SK-N-SH (cell line): ENCODE measurements at regions not wholly inside any gene's neighbourhood (a gene's known extent, or its start where the extent isn't known, plus 50 kb on each side); places are given as distances from the start of the nearest gene placed in this dataset.

Source experiments
- CTCF ChIA-PET: fragments of 300-600, 350-600 bp; formaldehyde crosslinking; extraction: SDS; loops from one replicate; lab custom pipeline; 2021; lab: Yijun Ruan, JAX
- POLR2A ChIA-PET: fragments of 350-600 bp; sonication (Branson Sonifier 250); formaldehyde crosslinking; extraction: SDS; loops from one replicate; lab custom pipeline; 2020; ENCODE audit warnings: antibody characterized with exemption, inconsistent platforms; lab: Yijun Ruan, JAX
- DNase-seq: peaks from one replicate; pipeline ENCODE4 v3.0.0; 2012
- H2AFZ ChIP-seq: fragments of 200-600 bp; sonication (generic); 2 replicates; pipeline ENCODE4 v1.8.1; 2016; ENCODE audit warnings: antibody characterized with exemption, mild to moderate bottlenecking, low read depth
- H3F3A ChIP-seq: fragments of 200-600 bp; sonication (generic); replicated peaks from 2 replicates; pipeline ENCODE3; 2016; ENCODE audit warnings: antibody characterized with exemption, mild to moderate bottlenecking; ENCODE audit not compliant: insufficient read depth
- H3K27ac ChIP-seq, 2 experiments: fragments of 200-500 bp in 1 of 2; fragments of 200-600 bp in 1 of 2; sonication (Bioruptor generic) in 1 of 2; sonication (generic), shearing (Covaris generic) in 1 of 2; 2 replicates each; pipeline versions ENCODE4 v1.5.1 to v1.6.1; 2014 to 2016; ENCODE audit warnings: low read depth in 2 of 2, inconsistent platforms in 1 of 2, low read length in 1 of 2, mild to moderate bottlenecking in 1 of 2, mixed read lengths in 1 of 2
- H3K27me3 ChIP-seq: fragments of 200-600 bp; sonication (generic), shearing (Covaris generic); 2 replicates; pipeline ENCODE4 v1.6.1; 2016; ENCODE audit warnings: mixed run types; ENCODE audit not compliant: insufficient read depth
- H3K36me3 ChIP-seq, 2 experiments: fragments of 200-500 bp in 1 of 2; fragments of 200-600 bp in 1 of 2; sonication (Bioruptor generic) in 1 of 2; sonication (generic) in 1 of 2; replicated peaks in 1 of 2; 2 replicates each; pipeline versions ENCODE3 to v1.5.1; 2014 to 2016; ENCODE audit warnings: low read length in 1 of 2, mild to moderate bottlenecking in 1 of 2; ENCODE audit not compliant: insufficient read depth in 2 of 2, control insufficient read depth in 1 of 2
- H3K4me1 ChIP-seq, 2 experiments: fragments of 200-500 bp in 1 of 2; fragments of 200-600 bp in 1 of 2; sonication (Bioruptor generic) in 1 of 2; sonication (generic), shearing (Covaris generic) in 1 of 2; 2 replicates each; pipeline versions ENCODE4 v1.5.1 to v1.6.1; 2014 to 2016; ENCODE audit warnings: low read depth in 1 of 2, low read length in 1 of 2, mixed run types in 1 of 2; ENCODE audit not compliant: insufficient read depth in 2 of 2, control insufficient read depth in 1 of 2
- H3K4me2 ChIP-seq: fragments of 200-600 bp; sonication (generic), shearing (Covaris generic); 2 replicates; pipeline ENCODE4 v1.6.1; 2017; ENCODE audit warnings: mixed run types
- H3K4me3 ChIP-seq, 2 experiments: fragments of 200-500 bp in 1 of 2; fragments of 200-600 bp in 1 of 2; sonication (Bioruptor generic) in 1 of 2; sonication (generic), shearing (Covaris generic) in 1 of 2; 2 replicates each; pipeline versions ENCODE4 v1.5.1 to v1.8.1; 2014 to 2016; ENCODE audit warnings: low read depth in 2 of 2, inconsistent platforms in 1 of 2, low read length in 1 of 2, mild to moderate bottlenecking in 1 of 2, mixed read lengths in 1 of 2, moderate library complexity in 1 of 2
- H3K79me2 ChIP-seq: fragments of 200-600 bp; sonication (generic); 2 replicates; pipeline ENCODE4 v1.8.1; 2017; ENCODE audit warnings: mild to moderate bottlenecking; ENCODE audit not compliant: insufficient read depth
- H3K9ac ChIP-seq: fragments of 200-600 bp; sonication (generic); 2 replicates; pipeline ENCODE4 v1.6.1; 2017; ENCODE audit warnings: mixed run types
- H3K9me2 ChIP-seq: fragments of 200-600 bp; sonication (generic); 2 replicates; pipeline ENCODE4 v1.6.1; 2017; ENCODE audit warnings: mixed run types
- H3K9me3 ChIP-seq: fragments of 200-600 bp; sonication (generic); 2 replicates; pipeline ENCODE4 v1.6.1; 2017; ENCODE audit warnings: mixed run types, mild to moderate bottlenecking, moderate library complexity
- H4K20me1 ChIP-seq: fragments of 200-600 bp; sonication (generic); 2 replicates; pipeline ENCODE4 v1.6.1; 2017; ENCODE audit warnings: mild to moderate bottlenecking, mixed run types; ENCODE audit not compliant: insufficient read depth
- CHD2 ChIP-seq: fragments of 150-350 bp; IDR thresholded peaks from 2 replicates; pipeline ENCODE4 v1.6.1; 2018; ENCODE audit warnings: low read length; ENCODE audit not compliant: partially characterized antibody
- ELF1 ChIP-seq: IDR thresholded peaks from 2 replicates; pipeline ENCODE4 v1.4.0; 2012
- EP300 ChIP-seq, 2 experiments: IDR thresholded peaks; 2 replicates each; pipeline versions ENCODE4 v1.4.0 to v1.6.1; 2012; ENCODE audit warnings: borderline replicate concordance in 1 of 2, low read depth in 1 of 2, low read length in 1 of 2
- EZH2phosphoT487 ChIP-seq: fragments of 200-600 bp; sonication (generic); IDR thresholded peaks from 2 replicates; pipeline ENCODE4 v1.6.1; 2017; ENCODE audit warnings: low read depth, mixed run types, mild to moderate bottlenecking, antibody characterized with exemption, moderate library complexity, borderline replicate concordance
- FOXJ3 ChIP-seq: sonication (generic); formaldehyde crosslinking; IDR thresholded peaks from 2 replicates; pipeline ENCODE4 v1.5.1; 2020; ENCODE audit warnings: mild to moderate bottlenecking, missing genetic modification reagents
- JUND ChIP-seq: IDR thresholded peaks from 2 replicates; pipeline ENCODE4 v1.4.0; 2012
- RCOR1 ChIP-seq: fragments of 150-350 bp; IDR thresholded peaks from 2 replicates; pipeline ENCODE4 v1.6.1; 2017; ENCODE audit warnings: antibody characterized with exemption, low read length
- REST ChIP-seq: IDR thresholded peaks from 2 replicates; pipeline ENCODE4 v1.6.1; 2012; ENCODE audit warnings: mild to moderate bottlenecking, low read depth, low read length, moderate library complexity
- RFX5 ChIP-seq: IDR thresholded peaks from 2 replicates; pipeline ENCODE4 v1.6.1; 2012; ENCODE audit warnings: mild to moderate bottlenecking, improper control_type of control experiment, low read length
- TCF12 ChIP-seq: IDR thresholded peaks from 2 replicates; pipeline ENCODE4 v1.4.0; 2012
- WGBS: methylation state at CpG from one replicate; pipeline ENCODE4 v1.1.6; 2017; ENCODE audit warnings: low lambda C conversion rate; 5-methylcytosine and 5-hydroxymethylcytosine counted together
- TF ChIP-seq, protein P1 (sequence below): IDR thresholded peaks from 2 replicates; pipeline ENCODE4 v1.4.0; 2012; ENCODE audit warnings: low read depth, borderline replicate concordance

DNA sequence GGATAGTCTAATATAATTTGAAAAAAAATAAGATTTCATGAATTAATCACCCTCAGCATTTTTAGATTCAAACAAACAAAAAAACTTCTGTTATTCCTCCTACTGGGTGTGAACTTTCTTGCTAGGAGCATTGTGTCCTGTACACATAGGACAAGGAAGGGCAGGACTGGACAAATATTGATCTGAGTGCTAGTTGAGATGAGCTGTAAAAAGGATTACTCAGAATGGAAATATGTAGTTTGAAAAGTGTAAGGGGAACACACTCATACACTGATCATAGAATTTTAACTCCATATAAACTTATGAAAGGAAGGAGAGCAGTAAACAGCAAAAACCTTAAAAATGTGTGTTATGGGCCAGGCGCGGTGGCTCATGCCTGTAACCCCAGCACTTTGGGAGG, 156.5 kb upstream of the ZNF648 start:
- Histone ChIP-seq H4K20me1 (no peaks in the 10 kb centered on the region), H3K79me2 (no peaks in the 10 kb centered on the region), H3F3A (no peaks in the 10 kb centered on the region), H2AFZ (no peak overlapping the region), H3K4me1 (peaks cover 0 to 4% of the 10 kb centered on the region in 2 experiments; a peak in 1 of 4 replicates), H3K27me3 (no peaks in the 10 kb centered on the region), H3K4me2 (no peak overlapping the region), H3K9ac (no peak overlapping the region), H3K4me3 (no peak overlapping the region), H3K9me2 (no peaks in the 10 kb centered on the region), H3K9me3 (no peaks in the 10 kb centered on the region), H3K27ac (no peak overlapping the region), H3K36me3 (no peaks in the 10 kb centered on the region)
- no peak for TF ChIP-seq TCF12
- TF ChIP-seq RFX5 = no peak
- TF ChIP-seq EZH2phosphoT487 = no peak
- CTCF ChIA-PET = no interaction called here
- POLR2A ChIA-PET = no interaction called here
- whole genome bisulfite sequencing = 74% methylated on average over 2 of the region's 2 CpGs
- no peak for DNase-seq

DNA sequence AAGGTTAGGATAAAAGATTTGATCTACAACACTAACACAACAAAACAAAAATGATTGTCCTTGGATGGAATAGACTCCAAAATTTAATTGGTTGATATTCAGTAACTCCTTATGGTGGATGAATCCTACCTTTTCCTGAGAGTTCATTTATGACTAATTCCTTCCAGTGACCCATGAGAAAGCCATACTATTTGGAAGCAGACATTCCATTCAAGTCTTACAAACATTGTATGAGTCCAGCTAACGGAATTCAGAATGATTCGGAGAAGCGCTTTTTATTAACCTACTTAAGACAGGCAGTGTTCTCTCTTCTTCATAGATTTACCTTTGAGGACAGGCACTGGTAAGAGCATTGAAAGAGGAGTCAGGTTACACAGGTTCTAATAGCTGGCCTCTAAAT, 155.6 kb upstream of the ZNF648 start:
- Histone ChIP-seq H2AFZ (no peak overlapping the region), H3K27ac (no peak overlapping the region), H4K20me1 (no peaks in the 10 kb centered on the region), H3K27me3 (no peaks in the 10 kb centered on the region), H3F3A (no peaks in the 10 kb centered on the region), H3K79me2 (no peaks in the 10 kb centered on the region), H3K9ac (no peak overlapping the region), H3K9me2 (no peaks in the 10 kb centered on the region), H3K4me1 (peaks cover 0 to 4% of the 10 kb centered on the region in 2 experiments; a peak in 1 of 4 replicates), H3K36me3 (no peaks in the 10 kb centered on the region), H3K9me3 (no peaks in the 10 kb centered on the region), H3K4me2 (no peak overlapping the region), H3K4me3 (no peak overlapping the region)
- WGBS = 65% methylated on average over 3 of the region's 3 CpGs
- ChIA-PET POLR2A (no interaction called here), CTCF (interaction anchor here (1.7 kb wide), 1 partner anchor 74 kb away, joined by 3 read pairs; no protein-coding TSS in a partner anchor)
- no peak for DNase-seq
- TF ChIP-seq ELF1 = no peak
- no peak for TF ChIP-seq FOXJ3
- TF ChIP-seq CHD2 = no peak
- TF ChIP-seq REST = no peak
- TF ChIP-seq EP300 (IDR thresholded peaks at IDR 0.05; ENCODE audit: borderline replicate concordance in 1 of 2, low read depth in 1 of 2, low read length in 1 of 2) = no peak
- TF ChIP-seq, protein P1, sequence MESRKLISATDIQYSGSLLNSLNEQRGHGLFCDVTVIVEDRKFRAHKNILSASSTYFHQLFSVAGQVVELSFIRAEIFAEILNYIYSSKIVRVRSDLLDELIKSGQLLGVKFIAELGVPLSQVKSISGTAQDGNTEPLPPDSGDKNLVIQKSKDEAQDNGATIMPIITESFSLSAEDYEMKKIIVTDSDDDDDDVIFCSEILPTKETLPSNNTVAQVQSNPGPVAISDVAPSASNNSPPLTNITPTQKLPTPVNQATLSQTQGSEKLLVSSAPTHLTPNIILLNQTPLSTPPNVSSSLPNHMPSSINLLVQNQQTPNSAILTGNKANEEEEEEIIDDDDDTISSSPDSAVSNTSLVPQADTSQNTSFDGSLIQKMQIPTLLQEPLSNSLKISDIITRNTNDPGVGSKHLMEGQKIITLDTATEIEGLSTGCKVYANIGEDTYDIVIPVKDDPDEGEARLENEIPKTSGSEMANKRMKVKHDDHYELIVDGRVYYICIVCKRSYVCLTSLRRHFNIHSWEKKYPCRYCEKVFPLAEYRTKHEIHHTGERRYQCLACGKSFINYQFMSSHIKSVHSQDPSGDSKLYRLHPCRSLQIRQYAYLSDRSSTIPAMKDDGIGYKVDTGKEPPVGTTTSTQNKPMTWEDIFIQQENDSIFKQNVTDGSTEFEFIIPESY = no peak
- no peak for TF ChIP-seq JUND
- no peak for TF ChIP-seq RCOR1
